MCF 10A (cell line): ENCODE measurements at regions not wholly inside any gene's neighbourhood (a gene's known extent, or its start where the extent isn't known, plus 50 kb on each side); places are given as distances from the start of the nearest gene placed in this dataset.

ENCODE experiments used
- BruUV-seq: library from RNA; stranded (reverse); fragments of 400-500 nt; replicated peaks from 2 replicates; lab custom pipeline; 2021; lab: Mats Ljungman, UMichigan
- CTCF ChIA-PET: fragments of 300-600 bp; sonication (Branson Sonifier 250); formaldehyde crosslinking; extraction: SDS; loops from one replicate; lab custom pipeline; 2021; ENCODE audit warnings: antibody characterized with exemption, inconsistent platforms; lab: Yijun Ruan, JAX
- POLR2A ChIA-PET: fragments of 300-600, 350-650 bp; sonication (Branson Sonifier 250); formaldehyde crosslinking; extraction: SDS; loops from one replicate; lab custom pipeline; 2020; ENCODE audit warnings: antibody characterized with exemption, inconsistent platforms; lab: Yijun Ruan, JAX
- DNase-seq: peaks from one replicate; pipeline ENCODE4 v3.0.0-alpha.2; 2018; ENCODE audit not compliant: unreplicated experiment
- H3K27ac Mint-ChIP-seq: one replicate; pipeline ENCODE4 v1.8.0; 2022; ENCODE audit warnings: mild to moderate bottlenecking, low read depth, mixed read lengths; ENCODE audit not compliant: unreplicated experiment
- H3K27me3 Mint-ChIP-seq: one replicate; pipeline ENCODE4 v1.8.0; 2022; ENCODE audit warnings: mixed read lengths; ENCODE audit not compliant: insufficient read depth, unreplicated experiment
- H3K36me3 Mint-ChIP-seq: one replicate; pipeline ENCODE4 v1.8.0; 2022; ENCODE audit warnings: mild to moderate bottlenecking, moderate library complexity, mixed read lengths; ENCODE audit not compliant: insufficient read depth, unreplicated experiment
- H3K4me1 Mint-ChIP-seq: one replicate; pipeline ENCODE4 v1.8.0; 2022; ENCODE audit warnings: mixed read lengths; ENCODE audit not compliant: insufficient read depth, unreplicated experiment
- H3K4me3 Mint-ChIP-seq: one replicate; pipeline ENCODE4 v1.8.0; 2022; ENCODE audit warnings: mild to moderate bottlenecking, moderate library complexity, mixed read lengths; ENCODE audit not compliant: unreplicated experiment
- H3K9me3 Mint-ChIP-seq: one replicate; pipeline ENCODE4 v1.8.0; 2022; ENCODE audit warnings: mixed read lengths; ENCODE audit not compliant: unreplicated experiment
- intact Hi-C: fragments of 100-400 bp; cut with micrococcal nuclease; formaldehyde crosslinking; loops from 2 replicates; pipeline ENCODE4 v1.14.1; 2022
- TF ChIP-seq, protein P1 (sequence below): fragments of 200-600 bp; IDR thresholded peaks from one replicate; pipeline ENCODE4 v1.8.0; 2022; ENCODE audit warnings: antibody characterized with exemption, mild to moderate bottlenecking; ENCODE audit not compliant: unreplicated experiment

DNA sequence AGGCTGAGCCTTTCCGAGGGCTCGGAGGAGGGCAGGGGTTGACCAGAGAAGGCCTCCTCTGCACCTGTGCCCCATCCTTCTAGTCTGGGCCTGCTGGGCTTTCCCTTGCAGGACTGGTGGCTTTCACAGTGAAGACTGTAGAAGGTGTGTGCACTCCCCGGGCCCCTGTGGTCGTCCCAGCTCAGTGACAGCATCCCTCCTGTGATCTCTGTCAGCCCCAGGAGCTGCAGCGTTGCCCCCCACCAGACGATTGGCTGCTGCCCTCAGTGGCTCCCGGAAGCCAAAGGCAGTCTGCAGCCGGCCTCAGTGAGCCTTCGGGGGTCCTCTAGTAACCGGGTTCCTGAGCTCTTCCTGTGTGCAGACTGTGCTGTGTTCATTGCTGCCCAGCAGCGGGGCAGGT lies 69.4 kb upstream of the EN2 start:
- Mint-ChIP-seq H3K27me3 (peaks cover 81% of the 10 kb centered on the region), H3K4me3 (no peak overlapping the region), H3K4me1 (no peaks in the 10 kb centered on the region), H3K36me3 (no peaks in the 10 kb centered on the region), H3K9me3 (no peaks in the 10 kb centered on the region), H3K27ac (no peak overlapping the region)
- ChIA-PET POLR2A (no interaction called here), CTCF (interaction anchor here (0.9 to 1.5 kb wide), 3 partner anchors 9 to 1577 kb away, joined by 3 to 5 read pairs (median 4); no protein-coding TSS in a partner anchor)
- TF ChIP-seq, protein P1, sequence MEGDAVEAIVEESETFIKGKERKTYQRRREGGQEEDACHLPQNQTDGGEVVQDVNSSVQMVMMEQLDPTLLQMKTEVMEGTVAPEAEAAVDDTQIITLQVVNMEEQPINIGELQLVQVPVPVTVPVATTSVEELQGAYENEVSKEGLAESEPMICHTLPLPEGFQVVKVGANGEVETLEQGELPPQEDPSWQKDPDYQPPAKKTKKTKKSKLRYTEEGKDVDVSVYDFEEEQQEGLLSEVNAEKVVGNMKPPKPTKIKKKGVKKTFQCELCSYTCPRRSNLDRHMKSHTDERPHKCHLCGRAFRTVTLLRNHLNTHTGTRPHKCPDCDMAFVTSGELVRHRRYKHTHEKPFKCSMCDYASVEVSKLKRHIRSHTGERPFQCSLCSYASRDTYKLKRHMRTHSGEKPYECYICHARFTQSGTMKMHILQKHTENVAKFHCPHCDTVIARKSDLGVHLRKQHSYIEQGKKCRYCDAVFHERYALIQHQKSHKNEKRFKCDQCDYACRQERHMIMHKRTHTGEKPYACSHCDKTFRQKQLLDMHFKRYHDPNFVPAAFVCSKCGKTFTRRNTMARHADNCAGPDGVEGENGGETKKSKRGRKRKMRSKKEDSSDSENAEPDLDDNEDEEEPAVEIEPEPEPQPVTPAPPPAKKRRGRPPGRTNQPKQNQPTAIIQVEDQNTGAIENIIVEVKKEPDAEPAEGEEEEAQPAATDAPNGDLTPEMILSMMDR = no peak
- BruUV-seq = no TSS peak
- intact Hi-C loops = loop anchor here (10.0 kb wide), 2 partner anchors 116 to 206 kb away; no protein-coding TSS in a partner anchor
- DNase-seq = no peak

DNA sequence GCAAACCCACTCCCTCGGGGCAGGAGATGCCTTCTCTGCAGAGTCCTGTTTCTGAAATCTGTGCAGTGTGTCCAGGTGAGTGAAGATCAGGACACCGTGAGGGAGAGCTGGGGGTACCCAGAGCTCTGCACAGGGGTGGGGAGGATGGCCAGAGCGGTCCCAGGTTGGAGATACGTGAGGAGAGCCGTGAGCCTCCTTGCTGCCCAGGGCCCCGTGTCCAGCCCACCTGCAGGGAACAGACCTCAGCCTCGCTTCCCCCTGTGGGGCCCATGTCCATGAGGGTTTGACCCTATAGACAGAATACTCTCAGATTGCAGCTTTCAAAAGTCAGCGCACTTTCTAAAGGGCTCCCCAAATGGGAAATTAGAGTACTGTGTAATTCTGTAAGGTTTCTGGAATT lies 66.5 kb upstream of the EN2 start:
- H3K9me3 Mint-ChIP-seq = no peaks in the 10 kb centered on the region
- H3K27ac Mint-ChIP-seq = no peak overlapping the region
- no peak overlapping the region for H3K4me3 Mint-ChIP-seq
- no peaks in the 10 kb centered on the region for H3K4me1 Mint-ChIP-seq
- no peak for DNase-seq
- ChIA-PET CTCF (interaction anchor here (0.7 to 1.0 kb wide), 4 partner anchors 11 to 281 kb away, joined by 3 read pairs; no protein-coding TSS in a partner anchor), POLR2A (no interaction called here)
- H3K36me3 Mint-ChIP-seq = no peaks in the 10 kb centered on the region
- intact Hi-C loops = no loop called here
- no TSS peak for BruUV-seq
- TF ChIP-seq, protein P1 = no peak
- peaks cover 74% of the 10 kb centered on the region for H3K27me3 Mint-ChIP-seq

DNA sequence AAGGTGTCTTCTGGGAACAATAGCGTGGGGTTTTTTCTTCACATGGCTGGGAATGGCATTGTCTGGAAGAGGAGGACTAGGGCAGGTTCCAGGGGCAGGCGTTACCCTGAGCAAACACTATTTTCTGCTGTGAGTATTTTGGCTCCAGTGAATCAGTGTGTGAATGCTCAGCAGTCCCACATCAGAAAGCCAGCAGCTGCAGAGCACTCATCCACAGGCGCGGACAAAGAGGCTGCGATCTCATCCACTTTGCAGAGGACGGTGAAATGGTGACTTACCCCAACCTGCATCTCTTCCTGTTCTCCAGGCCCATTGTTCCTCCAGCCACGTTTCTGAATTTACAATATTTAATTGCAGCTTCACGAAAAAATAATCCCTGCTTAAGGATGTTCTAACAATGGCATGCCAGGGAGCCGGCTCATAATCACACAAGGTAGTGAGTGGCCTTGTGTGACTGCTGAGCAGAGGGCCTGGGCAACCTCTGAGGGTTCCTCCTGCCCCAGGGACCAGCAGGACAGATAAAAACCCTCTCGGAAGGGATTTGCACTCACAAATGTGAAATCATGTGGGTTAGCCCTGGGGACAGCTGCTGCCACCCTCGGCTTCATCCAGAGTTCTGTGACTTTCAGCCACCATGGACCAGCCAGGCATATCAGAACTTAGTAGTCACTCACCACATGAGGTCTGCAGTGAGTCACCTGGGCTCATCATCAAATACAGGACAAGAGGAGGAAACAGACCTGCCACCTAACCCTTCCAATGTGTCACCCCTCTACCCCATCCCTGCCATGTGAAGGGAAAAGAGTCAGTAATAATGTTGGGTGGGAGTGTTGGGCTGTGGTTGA lies 65.0 kb upstream of the EN2 start:
- no TSS peak for BruUV-seq
- Mint-ChIP-seq H3K27ac (no peak overlapping the region), H3K4me3 (no peak overlapping the region), H3K27me3 (peaks cover 64% of the 10 kb centered on the region), H3K4me1 (no peaks in the 10 kb centered on the region), H3K9me3 (no peaks in the 10 kb centered on the region), H3K36me3 (no peaks in the 10 kb centered on the region)
- peak; percentile 20 for DNase-seq
- ChIA-PET CTCF (no interaction called here), POLR2A (no interaction called here)
- TF ChIP-seq, protein P1 = no peak
- intact Hi-C loops = no loop called here

DNA sequence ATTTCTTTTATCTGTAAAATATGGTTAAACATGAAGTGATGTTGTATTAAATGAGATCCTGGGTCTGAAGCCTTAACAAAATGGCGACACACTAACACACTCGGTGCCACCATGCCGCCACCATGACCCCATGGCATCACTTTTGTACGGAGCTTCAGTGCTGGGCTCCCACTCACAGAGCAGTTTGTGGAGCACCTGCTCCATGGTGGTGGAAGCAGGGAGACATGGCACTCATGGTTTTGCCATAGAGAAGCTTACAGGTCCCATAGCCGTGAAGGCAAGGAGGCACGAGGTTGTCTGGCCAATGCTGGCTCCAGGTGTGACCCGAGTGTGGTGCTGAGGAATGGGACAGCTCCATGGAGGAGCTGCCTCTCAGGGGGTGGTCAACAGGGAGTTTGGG lies 63.5 kb upstream of the EN2 start:
- Mint-ChIP-seq H3K4me3 (no peak overlapping the region), H3K36me3 (no peaks in the 10 kb centered on the region), H3K9me3 (no peaks in the 10 kb centered on the region), H3K4me1 (no peaks in the 10 kb centered on the region), H3K27me3 (peaks cover 58% of the 10 kb centered on the region), H3K27ac (no peak overlapping the region)
- intact Hi-C loops = no loop called here
- ChIA-PET POLR2A (interaction anchor here (0.6 kb wide), 1 partner anchor 13 kb away, joined by 4 read pairs; no protein-coding TSS in a partner anchor), CTCF (interaction anchor here (0.9 kb wide), 1 partner anchor 9 kb away, joined by 4 read pairs; no protein-coding TSS in a partner anchor)
- DNase-seq = no peak
- TF ChIP-seq, protein P1 = no peak
- no TSS peak for BruUV-seq
